Right renal cortex interstitium (tissue), 3 donors: ENCODE measurements at regions not wholly inside any gene's neighbourhood (a gene's known extent, or its start where the extent isn't known, plus 50 kb on each side); places are given as distances from the start of the nearest gene placed in this dataset.

Experiments used
- DNase-seq, 3 donors: peaks; one replicate each; pipeline ENCODE4 v3.0.0-alpha.2; 2013; ENCODE audit warnings: low read depth in 3 of 3, low spot score in 2 of 3

DNA sequence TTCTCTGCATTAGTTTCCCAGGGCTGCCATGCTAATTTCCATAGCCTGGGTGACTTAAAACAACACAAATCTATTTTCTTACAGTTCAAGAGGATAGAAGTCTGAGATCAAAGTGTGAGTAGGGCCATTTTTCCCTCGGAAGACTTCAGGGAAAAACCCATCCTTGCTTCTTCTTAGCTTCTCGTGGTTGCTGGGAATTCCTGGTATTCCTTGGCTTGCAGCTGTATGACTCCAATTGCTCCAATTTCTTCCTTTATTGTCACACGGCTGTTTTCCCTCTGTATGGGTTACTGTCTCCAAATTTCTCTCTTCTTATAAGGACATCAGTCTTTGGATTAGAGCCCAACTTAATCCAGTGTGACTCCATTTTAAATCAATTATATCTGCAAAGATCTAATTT lies 128.4 kb upstream of the JAG1 start:
- no peak for DNase-seq

DNA sequence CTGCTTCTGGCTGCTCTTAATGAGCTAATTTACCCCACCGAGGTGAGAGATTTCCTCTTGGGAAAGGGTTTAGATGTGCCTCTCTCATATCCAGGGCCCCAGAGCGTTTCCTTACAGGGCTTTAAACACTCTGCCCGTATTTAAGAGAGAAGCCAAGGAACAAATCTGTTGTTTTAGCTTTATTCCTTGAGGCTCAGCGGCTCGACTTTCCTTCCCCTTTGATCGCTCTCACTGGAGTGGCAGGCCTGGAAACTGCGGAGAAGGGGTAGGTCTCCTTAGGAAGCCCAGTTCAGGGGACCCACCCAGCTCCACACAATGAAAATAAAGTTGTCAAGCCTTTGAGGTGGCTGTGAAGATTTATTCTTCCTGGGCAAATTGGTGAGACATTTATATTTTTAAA lies 132.0 kb upstream of the JAG1 start:
- DNase-seq, result no peak

DNA sequence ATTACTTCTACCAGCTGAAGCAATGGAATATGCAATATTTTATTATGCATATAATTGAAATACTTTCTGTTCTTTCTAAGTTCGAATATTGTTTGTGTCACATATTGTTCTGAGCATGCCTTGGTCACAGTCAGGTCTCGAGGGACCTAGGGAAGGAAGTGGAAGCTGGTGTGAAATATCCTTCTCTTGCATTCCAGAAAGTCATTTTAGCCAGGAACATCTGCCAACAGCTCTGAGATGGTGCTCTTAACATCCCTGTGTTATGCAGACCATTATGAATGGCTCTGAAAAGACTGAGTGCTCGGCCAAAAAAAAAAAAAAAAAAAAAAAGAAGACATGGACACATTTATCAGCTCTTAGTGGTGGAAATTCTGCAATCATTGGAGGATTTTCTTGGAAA lies 132.7 kb upstream of the JAG1 start:
- no peak for DNase-seq

GRCh38 chr20:10807013-10807412 lies 133.2 kb upstream of the JAG1 start:
- DNase-seq, result no peak

DNA sequence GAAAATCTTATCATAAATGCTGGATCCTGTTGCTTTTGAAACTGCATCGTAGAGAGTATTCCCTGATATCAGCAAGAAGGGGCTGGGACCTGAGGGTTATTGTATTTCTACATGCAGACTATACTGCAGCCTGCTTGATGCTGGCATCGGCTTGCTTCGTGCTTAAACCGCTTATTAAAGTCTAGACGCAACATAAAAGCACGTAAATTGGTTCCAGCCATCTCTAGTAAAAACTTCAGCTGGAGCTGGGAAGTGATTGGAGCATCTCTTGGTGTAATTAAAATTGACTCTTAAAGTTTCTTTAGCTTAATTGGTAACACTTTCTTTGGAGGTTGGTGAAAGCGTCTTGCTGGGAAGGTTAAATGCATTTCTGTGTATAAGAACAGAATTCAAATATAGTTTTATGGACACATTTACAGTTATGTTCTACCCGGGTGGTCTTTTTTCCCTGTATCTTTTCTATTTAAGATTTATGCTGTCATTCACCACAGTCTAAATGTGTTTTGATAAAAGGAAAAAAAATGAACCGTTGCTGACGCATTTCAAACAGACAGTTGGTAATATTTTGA lies 139.0 kb upstream of the JAG1 start:
- DNase-seq, result no peak

- DNase-seq, result no peak
Observed at GRCh38 chr20:10823585-10823984, 149.8 kb upstream of the JAG1 start.

GRCh38 chr20:10824750-10825500 lies 151.1 kb upstream of the JAG1 start:
- DNase-seq, result no peak

DNA sequence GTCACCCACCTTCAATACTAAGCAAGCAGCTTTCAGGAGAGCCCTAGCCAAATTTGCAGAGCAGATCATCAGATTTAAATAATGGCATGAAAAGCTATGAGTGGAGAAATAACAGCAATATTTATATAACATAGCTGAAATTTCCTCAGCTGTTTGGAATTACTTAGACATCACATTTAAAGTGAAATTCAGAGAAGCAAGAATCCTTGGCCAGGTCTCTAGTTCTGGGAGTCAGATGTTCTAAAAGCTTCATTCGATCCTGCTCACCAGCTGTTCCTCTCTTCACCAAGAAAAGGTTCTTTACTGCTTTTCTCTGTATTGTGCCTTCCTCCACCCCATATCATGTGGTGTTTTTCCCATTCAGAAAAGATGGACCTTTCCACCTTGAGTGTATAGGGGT lies 152.3 kb upstream of the JAG1 start:
- DNase-seq, result no peak

DNA sequence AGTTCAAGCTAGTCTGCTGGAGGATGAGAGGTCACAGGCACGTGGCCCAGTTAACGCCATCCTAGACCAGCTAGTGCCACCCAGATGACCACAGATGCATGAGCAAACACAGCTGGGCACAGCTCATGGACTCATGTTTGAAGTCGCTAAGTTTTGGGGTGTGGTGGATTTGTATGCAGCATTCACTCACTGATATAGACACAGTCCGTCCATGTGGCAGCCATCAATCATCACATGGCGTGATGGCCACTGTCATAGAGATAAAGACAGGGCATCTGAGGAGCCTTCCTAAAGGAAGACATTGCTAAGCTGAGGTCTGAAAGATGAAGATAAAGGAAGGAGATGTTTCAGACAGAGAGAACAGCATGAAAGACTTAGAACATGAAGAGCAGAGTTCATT lies 154.4 kb upstream of the JAG1 start:
- DNase-seq, result no peak

- DNase-seq, result no peak
Observed at GRCh38 chr20:10832141-10832540, 158.3 kb upstream of the JAG1 start.

- DNase-seq, result no peak
Observed at GRCh38 chr20:10837901-10838300, 164.1 kb upstream of the JAG1 start.

DNA sequence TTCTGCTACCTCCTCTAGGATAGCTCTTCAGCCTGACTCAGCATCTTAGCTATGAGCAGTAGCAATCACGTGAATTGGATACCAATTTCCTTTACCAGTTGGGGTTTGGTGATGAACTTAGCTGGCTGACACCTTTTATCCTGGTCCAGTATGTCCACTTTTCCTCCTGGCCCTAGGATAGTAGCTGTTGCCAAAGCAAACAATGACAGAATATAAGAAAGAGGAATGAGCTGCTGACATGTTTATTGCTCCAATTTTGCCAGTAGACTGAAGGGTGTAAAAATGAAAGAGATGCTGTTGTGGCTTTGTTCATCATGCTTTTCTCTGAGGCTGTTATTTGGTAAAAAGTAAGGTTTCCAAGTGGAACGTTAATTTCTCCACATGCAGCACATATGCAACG lies 168.3 kb upstream of the JAG1 start:
- no peak for DNase-seq

GRCh38 chr20:10843146-10843711 lies 169.4 kb upstream of the JAG1 start:
- DNase-seq, result no peak

- no peak for DNase-seq
Observed at GRCh38 chr20:10846766-10847165, 173.0 kb upstream of the JAG1 start.

DNA sequence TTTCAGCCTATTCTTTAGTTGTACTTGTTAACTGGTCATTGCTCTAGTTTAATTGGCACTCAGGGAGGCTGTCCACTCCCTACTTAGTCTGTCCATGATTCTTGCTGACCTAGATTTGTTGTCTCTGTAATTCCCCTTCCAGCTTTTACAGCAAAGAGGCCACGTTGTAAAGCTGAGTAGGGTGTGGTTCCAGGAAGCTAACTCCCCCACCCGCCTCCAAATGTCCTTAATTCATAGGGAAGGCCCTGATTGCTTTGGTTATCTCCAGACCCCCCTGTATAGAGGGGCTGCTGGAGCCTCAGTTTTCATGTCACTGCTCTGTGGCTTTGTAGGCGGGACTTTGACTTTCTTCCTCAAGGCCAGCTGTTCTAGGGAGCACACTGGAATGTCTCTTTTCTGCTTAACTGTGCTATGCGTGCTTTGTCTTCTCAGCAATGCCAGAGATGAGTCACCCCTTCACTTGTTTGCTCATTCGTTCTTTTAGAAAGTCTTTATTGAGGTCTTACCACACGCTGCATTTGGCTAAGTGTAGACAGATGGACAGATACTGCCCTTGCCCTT lies 175.1 kb upstream of the JAG1 start:
- no peak for DNase-seq

GRCh38 chr20:10853176-10853575 lies 179.4 kb upstream of the JAG1 start:
- no peak for DNase-seq

GRCh38 chr20:10853731-10854130 lies 179.9 kb upstream of the JAG1 start:
- no peak for DNase-seq

DNA sequence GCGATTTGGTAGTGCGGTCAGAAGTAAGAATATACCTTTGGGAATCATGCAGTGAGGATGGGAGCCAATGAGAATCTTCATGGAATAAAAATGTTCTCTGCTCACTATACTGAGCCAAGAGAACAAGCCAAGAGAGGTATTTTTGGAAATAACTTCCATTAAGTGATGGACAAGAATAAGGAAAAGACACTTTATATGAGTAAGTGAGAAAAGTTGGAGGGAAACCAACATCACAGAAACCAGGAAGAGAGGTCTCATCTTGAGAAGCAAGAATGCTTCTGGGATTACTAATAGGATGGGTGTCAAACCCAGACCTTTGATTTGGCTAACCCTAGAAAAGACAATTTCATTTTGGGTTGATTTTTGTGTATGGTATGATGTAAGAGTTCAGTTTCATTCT lies 181.2 kb upstream of the JAG1 start:
- DNase-seq, result no peak

DNA sequence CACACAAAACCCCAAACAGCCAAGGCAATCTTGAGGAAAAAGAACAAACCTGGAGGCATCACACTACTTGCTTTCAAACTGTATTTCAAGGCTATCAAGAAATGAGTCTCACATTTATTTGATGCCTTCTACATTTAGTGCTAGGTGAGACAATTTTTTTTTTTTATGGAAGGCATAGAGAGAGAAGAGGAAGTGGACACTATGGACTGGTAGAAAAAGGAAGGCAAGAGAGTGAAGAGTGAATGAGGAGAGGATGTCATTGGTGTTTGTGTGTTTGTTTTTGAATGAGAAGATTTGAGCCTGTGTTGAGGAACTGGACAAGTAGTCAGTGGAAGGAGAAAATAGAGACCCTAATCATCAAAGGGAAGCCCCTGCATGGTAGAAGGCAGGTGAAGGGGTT lies 182.0 kb upstream of the JAG1 start:
- no peak for DNase-seq

- no peak for DNase-seq
Observed at GRCh38 chr20:10856237-10857015, 182.6 kb upstream of the JAG1 start.

GRCh38 chr20:10857352-10858070 lies 183.7 kb upstream of the JAG1 start:
- DNase-seq, result peak in 2 of 3 donors; percentile 13 to 21
